Neural crest cell (in vitro differentiated cells): ENCODE measurements at regions not wholly inside any gene's neighbourhood (a gene's known extent, or its start where the extent isn't known, plus 50 kb on each side); places are given as distances from the start of the nearest gene placed in this dataset.

Experiments
- DNase-seq: peaks from one replicate; pipeline ENCODE4 v3.0.0; 2021; ENCODE audit warnings: low read depth, mixed read lengths, low spot score
- H3K27ac Mint-ChIP-seq: one replicate; pipeline ENCODE4 v1.8.0; 2021; ENCODE audit warnings: mild to moderate bottlenecking, mixed read lengths; ENCODE audit not compliant: unreplicated experiment
- H3K27me3 Mint-ChIP-seq: 2 replicates; pipeline ENCODE4 v1.8.0; 2021; ENCODE audit warnings: low read depth, mild to moderate bottlenecking, mixed read lengths
- H3K36me3 Mint-ChIP-seq: 2 replicates; pipeline ENCODE4 v1.8.0; 2021; ENCODE audit warnings: low read depth, mild to moderate bottlenecking, mixed read lengths
- H3K4me1 Mint-ChIP-seq: 2 replicates; pipeline ENCODE4 v1.8.0; 2021; ENCODE audit warnings: mixed read lengths
- H3K4me3 Mint-ChIP-seq: one replicate; pipeline ENCODE4 v1.8.0; 2021; ENCODE audit warnings: mild to moderate bottlenecking, mixed read lengths
- H3K9me3 Mint-ChIP-seq: 2 replicates; pipeline ENCODE4 v1.8.0; 2021; ENCODE audit warnings: mixed read lengths
- CTCF ChIP-seq: fragments of 200-600 bp; sonication (generic); conservative IDR thresholded peaks from 2 replicates; pipeline ENCODE4 v1.5.0; 2021; ENCODE audit warnings: antibody characterized with exemption, mild to moderate bottlenecking

- no peaks in the 10 kb centered on the region for H3K36me3 Mint-ChIP-seq
- no peaks in the 10 kb centered on the region for H3K27me3 Mint-ChIP-seq
- no peak overlapping the region for H3K4me3 Mint-ChIP-seq
- TF ChIP-seq CTCF = no peak
- peaks cover 6% of the 10 kb centered on the region for H3K9me3 Mint-ChIP-seq
- peak overlapping the region; percentile 30 for H3K27ac Mint-ChIP-seq
- H3K4me1 Mint-ChIP-seq = no peaks in the 10 kb centered on the region
- DNase-seq = no peak
These were observed 380.5 kb downstream of the VRK1 start for GRCh38 chr14:97177635-97178034.

- Mint-ChIP-seq H3K4me1 (no peaks in the 10 kb centered on the region), H3K9me3 (peaks cover 6% of the 10 kb centered on the region), H3K27ac (no peak overlapping the region), H3K4me3 (no peak overlapping the region), H3K27me3 (no peaks in the 10 kb centered on the region), H3K36me3 (no peaks in the 10 kb centered on the region)
- no peak for TF ChIP-seq CTCF
- no peak for DNase-seq
These were observed 381.6 kb downstream of the VRK1 start for GRCh38 chr14:97178781-97179180.

GRCh38 chr14:97179573-97179972 lies 382.4 kb downstream of the VRK1 start:
- no peak for TF ChIP-seq CTCF
- H3K27me3 Mint-ChIP-seq = no peaks in the 10 kb centered on the region
- DNase-seq = no peak
- peaks cover 6% of the 10 kb centered on the region for H3K9me3 Mint-ChIP-seq
- no peaks in the 10 kb centered on the region for H3K4me1 Mint-ChIP-seq
- H3K4me3 Mint-ChIP-seq = no peak overlapping the region
- H3K27ac Mint-ChIP-seq = no peak overlapping the region
- no peaks in the 10 kb centered on the region for H3K36me3 Mint-ChIP-seq

GRCh38 chr14:97180304-97181200 lies 383.4 kb downstream of the VRK1 start:
- DNase-seq = no peak
- Mint-ChIP-seq H3K36me3 (no peaks in the 10 kb centered on the region), H3K4me3 (no peak overlapping the region), H3K27ac (no peak overlapping the region), H3K9me3 (peaks cover 6% of the 10 kb centered on the region), H3K27me3 (peaks cover 6% of the 10 kb centered on the region), H3K4me1 (no peaks in the 10 kb centered on the region)
- no peak for TF ChIP-seq CTCF

GRCh38 chr14:97185186-97185585 lies 388.0 kb downstream of the VRK1 start:
- H3K9me3 Mint-ChIP-seq = peaks cover 6% of the 10 kb centered on the region

More at GRCh38 chr14:97185186-97185585, 388.0 kb downstream of the VRK1 start:
- peaks cover 17% of the 10 kb centered on the region for H3K27me3 Mint-ChIP-seq
- no peaks in the 10 kb centered on the region for H3K4me1 Mint-ChIP-seq
- no peak for DNase-seq
- no peaks in the 10 kb centered on the region for H3K36me3 Mint-ChIP-seq
- no peak overlapping the region for H3K27ac Mint-ChIP-seq
- H3K4me3 Mint-ChIP-seq = no peak overlapping the region
- peak; percentile 60 for TF ChIP-seq CTCF
